Caco-2 (cell line): ENCODE measurements at regions not wholly inside any gene's neighbourhood (a gene's known extent, or its start where the extent isn't known, plus 50 kb on each side); places are given as distances from the start of the nearest gene placed in this dataset.

ENCODE experiments used
- BruUV-seq: library from RNA; stranded (reverse); fragments of 400-500 nt; replicated peaks from 2 replicates; lab custom pipeline; 2021; lab: Mats Ljungman, UMichigan
- CTCF ChIA-PET: fragments of 300-600 bp; sonication (Branson Sonifier 250); formaldehyde crosslinking; loops from one replicate; lab custom pipeline; 2022; ENCODE audit warnings: antibody characterized with exemption; lab: Charles Lee
- POLR2A ChIA-PET: fragments of 300-600 bp; sonication (Branson Sonifier 250); formaldehyde crosslinking; loops from one replicate; lab custom pipeline; 2022; ENCODE audit warnings: antibody characterized with exemption; lab: Charles Lee
- DNase-seq, 2 experiments: peaks; one replicate each; pipeline versions ENCODE4 v3.0.0 to v3.0.0-alpha.2; 2020 to 2022
- H3K27me3 ChIP-seq: replicated peaks from 2 replicates; pipeline ENCODE4 v1.6.0; 2011; ENCODE audit warnings: low read length; ENCODE audit not compliant: control insufficient read depth, insufficient read depth
- H3K36me3 ChIP-seq: 2 replicates; pipeline ENCODE4 v1.5.1; 2011; ENCODE audit warnings: low read length; ENCODE audit not compliant: control insufficient read depth, insufficient read depth
- H3K4me1 ChIP-seq: fragments of 250-450 bp; sonication (Bioruptor Pico); 2 replicates; pipeline ENCODE4 v1.5.1; 2020; ENCODE audit warnings: mild to moderate bottlenecking
- H3K4me3 ChIP-seq: 2 replicates; pipeline ENCODE4 v1.5.1; 2011; ENCODE audit warnings: low read depth, mild to moderate bottlenecking, control low read depth, low read length
- H3K9me3 ChIP-seq: fragments of 250-450 bp; sonication (Bioruptor Pico); 2 replicates; pipeline ENCODE4 v1.5.1; 2020; ENCODE audit warnings: mild to moderate bottlenecking, moderate library complexity
- H3K27ac Mint-ChIP-seq: one replicate; pipeline ENCODE4 v1.8.0; 2022; ENCODE audit warnings: mixed read lengths; ENCODE audit not compliant: unreplicated experiment
- H3K27me3 Mint-ChIP-seq: one replicate; pipeline ENCODE4 v1.8.0; 2022; ENCODE audit warnings: mixed read lengths; ENCODE audit not compliant: insufficient read depth, unreplicated experiment
- H3K36me3 Mint-ChIP-seq: one replicate; pipeline ENCODE4 v1.8.0; 2022; ENCODE audit warnings: mild to moderate bottlenecking, mixed read lengths; ENCODE audit not compliant: insufficient read depth, unreplicated experiment
- H3K4me1 Mint-ChIP-seq: one replicate; pipeline ENCODE4 v1.8.0; 2022; ENCODE audit warnings: low read depth, mixed read lengths; ENCODE audit not compliant: unreplicated experiment
- H3K4me3 Mint-ChIP-seq: one replicate; pipeline ENCODE4 v1.8.0; 2022; ENCODE audit warnings: mild to moderate bottlenecking, moderate library complexity, mixed read lengths; ENCODE audit not compliant: unreplicated experiment
- H3K9me3 Mint-ChIP-seq: one replicate; pipeline ENCODE4 v1.8.0; 2022; ENCODE audit warnings: mixed read lengths; ENCODE audit not compliant: unreplicated experiment
- intact Hi-C: fragments of 100-400 bp; cut with micrococcal nuclease; formaldehyde crosslinking; loops from one replicate; pipeline ENCODE4 v1.10.0; 2022; ENCODE audit not compliant: unreplicated experiment
- TF ChIP-seq, protein P1 (sequence below), 2 experiments: fragments of 200-600 bp in 1 of 2; IDR thresholded peaks; 1 replicate in 1 of 2; 2 replicates in 1 of 2; pipeline versions ENCODE4 v1.5.1 to v1.8.0; 2011 to 2022; ENCODE audit warnings: antibody characterized with exemption in 1 of 2, control low read depth in 1 of 2, inconsistent platforms in 1 of 2, low read depth in 1 of 2, low read length in 1 of 2, mild to moderate bottlenecking in 1 of 2, moderate library complexity in 1 of 2; ENCODE audit not compliant: insufficient read depth in 1 of 2, severe bottlenecking in 1 of 2, unreplicated experiment in 1 of 2

DNA sequence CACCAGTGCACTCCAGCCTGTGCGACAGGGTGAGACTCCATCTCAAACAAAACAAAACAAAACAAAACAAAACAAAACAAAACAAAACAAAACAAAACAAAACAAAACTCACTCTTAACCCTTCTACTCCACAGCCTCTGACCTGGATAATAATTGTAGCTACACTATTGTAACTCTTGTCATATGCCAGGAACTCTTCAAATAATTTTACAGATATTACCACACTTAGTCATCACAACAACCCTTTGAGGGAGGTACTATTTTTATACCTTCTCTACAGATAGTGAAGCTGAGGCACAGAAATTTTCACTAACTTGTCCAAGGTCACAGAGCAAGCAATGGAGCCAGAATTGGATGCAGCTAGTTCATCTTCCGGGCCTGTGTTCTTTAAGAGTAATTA is 547.8 kb downstream of the ADGRL2 start:
- intact Hi-C loops = no loop called here
- no peaks in the 10 kb centered on the region for H3K4me1 ChIP-seq
- Mint-ChIP-seq H3K9me3 (no peaks in the 10 kb centered on the region), H3K36me3 (no peaks in the 10 kb centered on the region), H3K27me3 (peaks cover 3% of the 10 kb centered on the region), H3K4me3 (no peak overlapping the region), H3K4me1 (no peaks in the 10 kb centered on the region), H3K27ac (no peak overlapping the region)
- POLR2A ChIA-PET = no interaction called here
- no peaks in the 10 kb centered on the region for H3K9me3 ChIP-seq
- CTCF ChIA-PET = no interaction called here
- no TSS peak for BruUV-seq
- H3K36me3 ChIP-seq = no peaks in the 10 kb centered on the region
- H3K27me3 ChIP-seq = no peaks in the 10 kb centered on the region
- H3K4me3 ChIP-seq = no peak overlapping the region
- TF ChIP-seq, protein P1, sequence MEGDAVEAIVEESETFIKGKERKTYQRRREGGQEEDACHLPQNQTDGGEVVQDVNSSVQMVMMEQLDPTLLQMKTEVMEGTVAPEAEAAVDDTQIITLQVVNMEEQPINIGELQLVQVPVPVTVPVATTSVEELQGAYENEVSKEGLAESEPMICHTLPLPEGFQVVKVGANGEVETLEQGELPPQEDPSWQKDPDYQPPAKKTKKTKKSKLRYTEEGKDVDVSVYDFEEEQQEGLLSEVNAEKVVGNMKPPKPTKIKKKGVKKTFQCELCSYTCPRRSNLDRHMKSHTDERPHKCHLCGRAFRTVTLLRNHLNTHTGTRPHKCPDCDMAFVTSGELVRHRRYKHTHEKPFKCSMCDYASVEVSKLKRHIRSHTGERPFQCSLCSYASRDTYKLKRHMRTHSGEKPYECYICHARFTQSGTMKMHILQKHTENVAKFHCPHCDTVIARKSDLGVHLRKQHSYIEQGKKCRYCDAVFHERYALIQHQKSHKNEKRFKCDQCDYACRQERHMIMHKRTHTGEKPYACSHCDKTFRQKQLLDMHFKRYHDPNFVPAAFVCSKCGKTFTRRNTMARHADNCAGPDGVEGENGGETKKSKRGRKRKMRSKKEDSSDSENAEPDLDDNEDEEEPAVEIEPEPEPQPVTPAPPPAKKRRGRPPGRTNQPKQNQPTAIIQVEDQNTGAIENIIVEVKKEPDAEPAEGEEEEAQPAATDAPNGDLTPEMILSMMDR (IDR thresholded peaks at IDR 0.05; ENCODE audit: insufficient read depth in 1 of 2, low read depth in 1 of 2, low read length in 1 of 2, severe bottlenecking in 1 of 2, unreplicated experiment in 1 of 2) = no peak
- no peak for DNase-seq

- Mint-ChIP-seq H3K9me3 (no peaks in the 10 kb centered on the region), H3K36me3 (no peaks in the 10 kb centered on the region), H3K27ac (no peak overlapping the region), H3K4me3 (no peak overlapping the region), H3K4me1 (no peaks in the 10 kb centered on the region), H3K27me3 (peaks cover 3% of the 10 kb centered on the region)
- Histone ChIP-seq H3K27me3 (no peaks in the 10 kb centered on the region), H3K4me1 (no peaks in the 10 kb centered on the region), H3K36me3 (no peaks in the 10 kb centered on the region), H3K9me3 (no peaks in the 10 kb centered on the region), H3K4me3 (no peak overlapping the region)
- POLR2A ChIA-PET = no interaction called here
- TF ChIP-seq, protein P1 (IDR thresholded peaks at IDR 0.05; ENCODE audit: insufficient read depth in 1 of 2, low read depth in 1 of 2, low read length in 1 of 2, severe bottlenecking in 1 of 2, unreplicated experiment in 1 of 2) = no peak
- DNase-seq = no peak
- intact Hi-C loops = no loop called here
- BruUV-seq = no TSS peak
- CTCF ChIA-PET = no interaction called here
These were observed 545.4 kb downstream of the ADGRL2 start for GRCh38 chr1:82346141-82346540.

DNA sequence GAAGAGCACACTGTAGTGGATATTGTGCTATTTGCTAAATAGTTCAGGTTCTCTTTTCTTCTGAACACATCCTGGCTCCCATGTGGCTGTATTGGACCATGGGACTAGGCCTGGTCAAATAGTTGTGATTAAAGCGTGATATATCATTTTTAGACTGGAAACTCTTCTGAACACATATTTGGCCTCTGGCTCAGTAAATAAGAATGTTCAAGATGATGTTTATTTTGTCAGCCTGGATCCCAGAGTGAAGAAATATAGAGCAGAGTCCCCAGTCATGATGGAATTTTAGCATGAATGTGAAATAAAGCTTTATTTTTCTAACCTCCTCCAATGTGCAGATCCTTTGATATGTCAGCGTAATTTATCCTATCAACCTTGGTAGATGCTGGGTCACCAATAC is 542.6 kb downstream of the ADGRL2 start:
- H3K27me3 Mint-ChIP-seq = peaks cover 3% of the 10 kb centered on the region
- POLR2A ChIA-PET = no interaction called here
- H3K27me3 ChIP-seq = no peaks in the 10 kb centered on the region
- H3K36me3 ChIP-seq = no peaks in the 10 kb centered on the region
- DNase-seq = no peak
- H3K9me3 Mint-ChIP-seq = no peaks in the 10 kb centered on the region
- no peak overlapping the region for H3K27ac Mint-ChIP-seq
- intact Hi-C loops = no loop called here
- no TSS peak for BruUV-seq
- no peak overlapping the region for H3K4me3 Mint-ChIP-seq
- H3K4me1 Mint-ChIP-seq = no peaks in the 10 kb centered on the region
- H3K4me1 ChIP-seq = no peaks in the 10 kb centered on the region
- H3K9me3 ChIP-seq = no peaks in the 10 kb centered on the region
- no peaks in the 10 kb centered on the region for H3K36me3 Mint-ChIP-seq
- TF ChIP-seq, protein P1 (IDR thresholded peaks at IDR 0.05; ENCODE audit: insufficient read depth in 1 of 2, low read depth in 1 of 2, low read length in 1 of 2, severe bottlenecking in 1 of 2, unreplicated experiment in 1 of 2) = no peak
- no peak overlapping the region for H3K4me3 ChIP-seq
- CTCF ChIA-PET = no interaction called here
